NOMO-1 treated with DMSO at 0.1 percent for 48 hours (cell line): ENCODE measurements at regions not wholly inside any gene's neighbourhood (a gene's known extent, or its start where the extent isn't known, plus 50 kb on each side); places are given as distances from the start of the nearest gene placed in this dataset.

ENCODE experiments used
- DNase-seq: peaks from one replicate; lab custom pipeline; 2025; ENCODE audit not compliant: unreplicated experiment; lab: John Stamatoyannopoulos, UW

- no peak for DNase-seq
These were observed 2153.2 kb upstream of the PIK3C3 start for GRCh38 chr18:39801848-39802247.

- no peak for DNase-seq
These were observed 2154.0 kb upstream of the PIK3C3 start for GRCh38 chr18:39801010-39801409.

GRCh38 chr18:39799006-39799405 is 2156.0 kb upstream of the PIK3C3 start:
- DNase-seq = no peak

- no peak for DNase-seq
These were observed 2158.6 kb upstream of the PIK3C3 start for GRCh38 chr18:39796393-39796792.

- no peak for DNase-seq
These were observed 2159.7 kb upstream of the PIK3C3 start for GRCh38 chr18:39795350-39795749.

GRCh38 chr18:39793609-39794008 is 2161.4 kb upstream of the PIK3C3 start:
- DNase-seq = no peak

GRCh38 chr18:39788383-39788782 is 2166.7 kb upstream of the PIK3C3 start:
- DNase-seq = no peak

- no peak for DNase-seq
These were observed 2168.6 kb upstream of the PIK3C3 start for GRCh38 chr18:39786477-39786876.

GRCh38 chr18:39784541-39784940 is 2170.5 kb upstream of the PIK3C3 start:
- DNase-seq = no peak

GRCh38 chr18:39781565-39781964 is 2173.5 kb upstream of the PIK3C3 start:
- DNase-seq = no peak

GRCh38 chr18:39780774-39781173 is 2174.3 kb upstream of the PIK3C3 start:
- no peak for DNase-seq

GRCh38 chr18:39779926-39780325 is 2175.1 kb upstream of the PIK3C3 start:
- no peak for DNase-seq

- no peak for DNase-seq
These were observed 2178.3 kb upstream of the PIK3C3 start for GRCh38 chr18:39776766-39777165.

- DNase-seq = no peak
These were observed 2180.0 kb upstream of the PIK3C3 start for GRCh38 chr18:39774957-39775598.

GRCh38 chr18:39773646-39774045 is 2181.4 kb upstream of the PIK3C3 start:
- DNase-seq = no peak

GRCh38 chr18:39772155-39772919 is 2182.7 kb upstream of the PIK3C3 start:
- no peak for DNase-seq

- DNase-seq = no peak
These were observed 2184.6 kb upstream of the PIK3C3 start for GRCh38 chr18:39770399-39770798.

GRCh38 chr18:39764873-39765272 is 2190.2 kb upstream of the PIK3C3 start:
- no peak for DNase-seq

GRCh38 chr18:39761273-39761672 is 2193.8 kb upstream of the PIK3C3 start:
- no peak for DNase-seq

- DNase-seq = no peak
These were observed 2194.3 kb upstream of the CELF4 start for GRCh38 chr18:39759926-39760325.

GRCh38 chr18:39753178-39753577 is 2187.6 kb upstream of the CELF4 start:
- DNase-seq = no peak

GRCh38 chr18:39752351-39752750 is 2186.8 kb upstream of the CELF4 start:
- no peak for DNase-seq

GRCh38 chr18:39751921-39752320 is 2186.3 kb upstream of the CELF4 start:
- no peak for DNase-seq
